Keratinocyte (primary cell): ENCODE measurements at regions not wholly inside any gene's neighbourhood (a gene's known extent, or its start where the extent isn't known, plus 50 kb on each side); places are given as distances from the start of the nearest gene placed in this dataset.
"Not testable (repeated sequence)": the region's sequence is repeated elsewhere in the genome, so short reads cannot be mapped to it uniquely, and the experiment has no call there.

Source experiments
- DNase-seq: peaks from one replicate; pipeline ENCODE4 v3.0.0-alpha.2; 2011; ENCODE audit warnings: low read depth, missing footprints, low spot score
- FAIRE-seq: peaks from 2 replicates; lab custom pipeline; 2011; peaks lifted over from hg19 to GRCh38; lab: Jason Lieb, UNC
- H2AFZ ChIP-seq: 2 replicates; pipeline ENCODE4 v1.6.0; 2012; ENCODE audit warnings: low read length, control low read depth, inconsistent platforms; ENCODE audit not compliant: control insufficient read depth
- H3K27ac ChIP-seq: 2 replicates; pipeline ENCODE4 v1.5.1; 2011; ENCODE audit warnings: low read length; ENCODE audit not compliant: control insufficient read depth, insufficient read depth
- H3K27me3 ChIP-seq: 3 replicates; pipeline ENCODE4 v1.6.0; 2011; ENCODE audit warnings: low read length; ENCODE audit not compliant: control insufficient read depth, insufficient read depth; ENCODE audit errors: extremely low read depth
- H3K36me3 ChIP-seq, 2 experiments: 2 replicates in 1 of 2; 3 replicates in 1 of 2; pipeline ENCODE4 v1.5.1; 2011; ENCODE audit warnings: low read length in 2 of 2, mild to moderate bottlenecking in 1 of 2; ENCODE audit not compliant: control insufficient read depth in 2 of 2, insufficient read depth in 2 of 2; ENCODE audit errors: extremely low read depth in 1 of 2
- H3K4me1 ChIP-seq: 3 replicates; pipeline ENCODE4 v1.5.1; 2011; ENCODE audit warnings: low read length; ENCODE audit not compliant: control insufficient read depth, insufficient read depth; ENCODE audit errors: extremely low read depth
- H3K4me2 ChIP-seq: 3 replicates; pipeline ENCODE4 v1.6.0; 2011; ENCODE audit warnings: low read depth, low read length; ENCODE audit not compliant: control insufficient read depth, insufficient read depth; ENCODE audit errors: extremely low read depth
- H3K4me3 ChIP-seq, 3 experiments: fragments of 200-600 bp in 1 of 3; sonication (generic) in 1 of 3; 2 replicates in 2 of 3; 3 replicates in 1 of 3; pipeline ENCODE4 v1.5.1; 2011 to 2016; ENCODE audit warnings: low read length in 3 of 3, mild to moderate bottlenecking in 3 of 3, control low read depth in 2 of 3, inconsistent platforms in 1 of 3, low read depth in 1 of 3, mixed read lengths in 1 of 3, mixed run types in 1 of 3, moderate library complexity in 1 of 3; ENCODE audit not compliant: control insufficient read depth in 2 of 3, insufficient read depth in 2 of 3; ENCODE audit errors: extremely low read depth in 1 of 3
- H3K79me2 ChIP-seq: 2 replicates; pipeline ENCODE4 v1.6.0; 2012; ENCODE audit warnings: low read length; ENCODE audit not compliant: control insufficient read depth, insufficient read depth
- H3K9ac ChIP-seq: 3 replicates; pipeline ENCODE4 v1.6.0; 2011; ENCODE audit warnings: low read length; ENCODE audit not compliant: control insufficient read depth, insufficient read depth; ENCODE audit errors: extremely low read depth
- H3K9me1 ChIP-seq: 3 replicates; pipeline ENCODE4 v1.6.0; 2011; ENCODE audit warnings: low read length; ENCODE audit not compliant: control insufficient read depth, insufficient read depth; ENCODE audit errors: extremely low read depth
- H3K9me3 ChIP-seq: 2 replicates; pipeline ENCODE4 v1.5.1; 2012; ENCODE audit warnings: low read depth, low read length; ENCODE audit not compliant: control insufficient read depth
- H4K20me1 ChIP-seq: 3 replicates; pipeline ENCODE4 v1.6.0; 2011; ENCODE audit warnings: low read length; ENCODE audit not compliant: control insufficient read depth, insufficient read depth; ENCODE audit errors: extremely low read depth
- dilution Hi-C: fragments of 300-500 bp; cut with MboI; formaldehyde crosslinking; loops from one replicate; pipeline ENCODE4 v1.7.0; 2020; ENCODE audit warnings: low sequenced_read_pairs; ENCODE audit not compliant: extremely low pct_ligation_motif_present

- H3K4me1 ChIP-seq, H3K9me1 ChIP-seq, H3K27ac ChIP-seq, H3K27me3 ChIP-seq, H3K4me3 ChIP-seq, H3K79me2 ChIP-seq, dilution Hi-C loops, H4K20me1 ChIP-seq, H3K4me2 ChIP-seq, H2AFZ ChIP-seq, DNase-seq, H3K9ac ChIP-seq, H3K36me3 ChIP-seq, FAIRE-seq, H3K9me3 ChIP-seq: not testable (repeated sequence)
Measured at GRCh38 chr17:22044706-22045246, 352.5 kb downstream of the KCNJ18 start.

GRCh38 chr17:22047521-22047920 is 355.2 kb downstream of the KCNJ18 start:
- H4K20me1 ChIP-seq, H3K36me3 ChIP-seq, FAIRE-seq, H3K79me2 ChIP-seq, H2AFZ ChIP-seq, DNase-seq, H3K9me3 ChIP-seq, H3K27ac ChIP-seq, H3K9me1 ChIP-seq, H3K27me3 ChIP-seq, H3K9ac ChIP-seq, dilution Hi-C loops, H3K4me1 ChIP-seq, H3K4me2 ChIP-seq, H3K4me3 ChIP-seq: not testable (repeated sequence)

- H3K4me1 ChIP-seq, H3K79me2 ChIP-seq, H4K20me1 ChIP-seq, H3K9me3 ChIP-seq, H3K27me3 ChIP-seq, H3K36me3 ChIP-seq, H3K27ac ChIP-seq, DNase-seq, H3K9ac ChIP-seq, FAIRE-seq, H3K9me1 ChIP-seq, H2AFZ ChIP-seq, dilution Hi-C loops, H3K4me2 ChIP-seq, H3K4me3 ChIP-seq: not testable (repeated sequence)
Measured at GRCh38 chr17:22048226-22048625, 355.9 kb downstream of the KCNJ18 start.

- dilution Hi-C loops, H3K79me2 ChIP-seq, FAIRE-seq, DNase-seq, H3K9ac ChIP-seq, H3K36me3 ChIP-seq, H3K9me1 ChIP-seq, H2AFZ ChIP-seq, H3K27me3 ChIP-seq, H3K4me2 ChIP-seq, H3K4me1 ChIP-seq, H3K9me3 ChIP-seq, H3K27ac ChIP-seq, H3K4me3 ChIP-seq, H4K20me1 ChIP-seq: not testable (repeated sequence)
Measured at GRCh38 chr17:22050766-22051165, 358.4 kb downstream of the KCNJ18 start.

- H4K20me1 ChIP-seq, H3K4me2 ChIP-seq, H3K27me3 ChIP-seq, H3K9ac ChIP-seq, H3K9me3 ChIP-seq, H3K36me3 ChIP-seq, DNase-seq, H3K4me3 ChIP-seq, H2AFZ ChIP-seq, H3K79me2 ChIP-seq, FAIRE-seq, H3K27ac ChIP-seq, H3K9me1 ChIP-seq, dilution Hi-C loops, H3K4me1 ChIP-seq: not testable (repeated sequence)
Measured at GRCh38 chr17:22052715-22053114, 360.4 kb downstream of the KCNJ18 start.
